ENCODE measurements at regions not wholly inside any gene's neighbourhood (a gene's known extent, or its start where the extent isn't known, plus 50 kb on each side); places are given as distances from the start of the nearest gene placed in this dataset.

GRCh38 chr15:95826412-95827195 lies 503.9 kb upstream of the NR2F2 start:
- no peaks in the 10 kb centered on the region for H3K36me3 ChIP-seq (ENCODE audit: control insufficient read depth, insufficient read depth, low read length)
- H3K4me1 ChIP-seq (ENCODE audit: control insufficient read depth, insufficient read depth, low read length), result no peaks in the 10 kb centered on the region
- H3K9ac ChIP-seq (ENCODE audit: low read length), result no peak overlapping the region
- H3K4me3 ChIP-seq (ENCODE audit: low read length), result no peak overlapping the region
- no peaks in the 10 kb centered on the region for H3K27me3 ChIP-seq (ENCODE audit: control insufficient read depth, insufficient read depth, low read length)
- no peaks in the 10 kb centered on the region for H3K9me3 ChIP-seq (ENCODE audit: control insufficient read depth, low read length)

- Histone ChIP-seq H3K4me3 (ENCODE audit: low read length) (no peak overlapping the region), H3K27me3 (ENCODE audit: control insufficient read depth, insufficient read depth, low read length) (no peaks in the 10 kb centered on the region), H3K9me3 (ENCODE audit: control insufficient read depth, low read length) (no peaks in the 10 kb centered on the region), H3K4me1 (ENCODE audit: control insufficient read depth, insufficient read depth, low read length) (no peaks in the 10 kb centered on the region), H3K9ac (ENCODE audit: low read length) (no peak overlapping the region), H3K36me3 (ENCODE audit: control insufficient read depth, insufficient read depth, low read length) (no peaks in the 10 kb centered on the region)
Observed at GRCh38 chr15:95829062-95829461, 501.4 kb upstream of the NR2F2 start.

- Histone ChIP-seq H3K4me1 (ENCODE audit: control insufficient read depth, insufficient read depth, low read length) (no peaks in the 10 kb centered on the region), H3K9me3 (ENCODE audit: control insufficient read depth, low read length) (no peaks in the 10 kb centered on the region), H3K4me3 (ENCODE audit: low read length) (no peak overlapping the region), H3K27me3 (ENCODE audit: control insufficient read depth, insufficient read depth, low read length) (no peaks in the 10 kb centered on the region), H3K36me3 (ENCODE audit: control insufficient read depth, insufficient read depth, low read length) (no peaks in the 10 kb centered on the region), H3K9ac (ENCODE audit: low read length) (no peak overlapping the region)
Observed at GRCh38 chr15:95830281-95830680, 500.2 kb upstream of the NR2F2 start.

GRCh38 chr15:95832668-95833067 lies 497.8 kb upstream of the NR2F2 start:
- Histone ChIP-seq H3K36me3 (ENCODE audit: control insufficient read depth, insufficient read depth, low read length) (no peaks in the 10 kb centered on the region), H3K9ac (ENCODE audit: low read length) (no peak overlapping the region)

GRCh38 chr15:95834028-95834804 lies 496.3 kb upstream of the NR2F2 start:
- H3K4me3 ChIP-seq (ENCODE audit: low read length), result no peak overlapping the region
- H3K27me3 ChIP-seq (ENCODE audit: control insufficient read depth, insufficient read depth, low read length), result no peaks in the 10 kb centered on the region
- no peaks in the 10 kb centered on the region for H3K9me3 ChIP-seq (ENCODE audit: control insufficient read depth, low read length)
- H3K4me1 ChIP-seq (ENCODE audit: control insufficient read depth, insufficient read depth, low read length), result no peaks in the 10 kb centered on the region
- no peak overlapping the region for H3K9ac ChIP-seq (ENCODE audit: low read length)
- H3K36me3 ChIP-seq (ENCODE audit: control insufficient read depth, insufficient read depth, low read length), result no peaks in the 10 kb centered on the region

More at GRCh38 chr15:95832668-95833067, 497.8 kb upstream of the NR2F2 start:
- no peaks in the 10 kb centered on the region for H3K9me3 ChIP-seq (ENCODE audit: control insufficient read depth, low read length)
- no peaks in the 10 kb centered on the region for H3K27me3 ChIP-seq (ENCODE audit: control insufficient read depth, insufficient read depth, low read length)
- H3K4me3 ChIP-seq (ENCODE audit: low read length), result no peak overlapping the region
- no peaks in the 10 kb centered on the region for H3K4me1 ChIP-seq (ENCODE audit: control insufficient read depth, insufficient read depth, low read length)

- Histone ChIP-seq H3K9me3 (ENCODE audit: control insufficient read depth, low read length) (no peaks in the 10 kb centered on the region), H3K9ac (ENCODE audit: low read length) (no peak overlapping the region), H3K4me1 (ENCODE audit: control insufficient read depth, insufficient read depth, low read length) (no peaks in the 10 kb centered on the region), H3K36me3 (ENCODE audit: control insufficient read depth, insufficient read depth, low read length) (no peaks in the 10 kb centered on the region), H3K4me3 (ENCODE audit: low read length) (no peak overlapping the region), H3K27me3 (ENCODE audit: control insufficient read depth, insufficient read depth, low read length) (no peaks in the 10 kb centered on the region)
Observed at GRCh38 chr15:95836536-95836935, 494.0 kb upstream of the NR2F2 start.

- H3K36me3 ChIP-seq (ENCODE audit: control insufficient read depth, insufficient read depth, low read length), result no peaks in the 10 kb centered on the region
- H3K4me1 ChIP-seq (ENCODE audit: control insufficient read depth, insufficient read depth, low read length), result no peaks in the 10 kb centered on the region
Observed at GRCh38 chr15:95837341-95838004, 493.0 kb upstream of the NR2F2 start.

GRCh38 chr15:95839367-95839782 lies 491.1 kb upstream of the NR2F2 start:
- Histone ChIP-seq H3K36me3 (ENCODE audit: control insufficient read depth, insufficient read depth, low read length) (no peaks in the 10 kb centered on the region), H3K4me3 (ENCODE audit: low read length) (no peak overlapping the region), H3K9ac (ENCODE audit: low read length) (no peak overlapping the region), H3K4me1 (ENCODE audit: control insufficient read depth, insufficient read depth, low read length) (no peaks in the 10 kb centered on the region), H3K27me3 (ENCODE audit: control insufficient read depth, insufficient read depth, low read length) (no peaks in the 10 kb centered on the region), H3K9me3 (ENCODE audit: control insufficient read depth, low read length) (no peaks in the 10 kb centered on the region)

More at GRCh38 chr15:95837341-95838004, 493.0 kb upstream of the NR2F2 start:
- Histone ChIP-seq H3K9me3 (ENCODE audit: control insufficient read depth, low read length) (no peaks in the 10 kb centered on the region), H3K27me3 (ENCODE audit: control insufficient read depth, insufficient read depth, low read length) (no peaks in the 10 kb centered on the region), H3K4me3 (ENCODE audit: low read length) (no peak overlapping the region), H3K9ac (ENCODE audit: low read length) (no peak overlapping the region)

GRCh38 chr15:95840004-95840403 lies 490.5 kb upstream of the NR2F2 start:
- no peak overlapping the region for H3K9ac ChIP-seq (ENCODE audit: low read length)
- no peaks in the 10 kb centered on the region for H3K27me3 ChIP-seq (ENCODE audit: control insufficient read depth, insufficient read depth, low read length)
- H3K4me1 ChIP-seq (ENCODE audit: control insufficient read depth, insufficient read depth, low read length), result no peaks in the 10 kb centered on the region
- H3K4me3 ChIP-seq (ENCODE audit: low read length), result no peak overlapping the region
- H3K36me3 ChIP-seq (ENCODE audit: control insufficient read depth, insufficient read depth, low read length), result no peaks in the 10 kb centered on the region
- no peaks in the 10 kb centered on the region for H3K9me3 ChIP-seq (ENCODE audit: control insufficient read depth, low read length)

GRCh38 chr15:95840855-95841254 lies 489.6 kb upstream of the NR2F2 start:
- Histone ChIP-seq H3K9me3 (ENCODE audit: control insufficient read depth, low read length) (no peaks in the 10 kb centered on the region), H3K9ac (ENCODE audit: low read length) (no peak overlapping the region), H3K36me3 (ENCODE audit: control insufficient read depth, insufficient read depth, low read length) (no peaks in the 10 kb centered on the region), H3K4me3 (ENCODE audit: low read length) (no peak overlapping the region), H3K27me3 (ENCODE audit: control insufficient read depth, insufficient read depth, low read length) (no peaks in the 10 kb centered on the region), H3K4me1 (ENCODE audit: control insufficient read depth, insufficient read depth, low read length) (no peaks in the 10 kb centered on the region)

- Histone ChIP-seq H3K36me3 (ENCODE audit: control insufficient read depth, insufficient read depth, low read length) (no peaks in the 10 kb centered on the region), H3K9me3 (ENCODE audit: control insufficient read depth, low read length) (no peaks in the 10 kb centered on the region), H3K9ac (ENCODE audit: low read length) (no peak overlapping the region), H3K4me3 (ENCODE audit: low read length) (no peak overlapping the region), H3K4me1 (ENCODE audit: control insufficient read depth, insufficient read depth, low read length) (no peaks in the 10 kb centered on the region), H3K27me3 (ENCODE audit: control insufficient read depth, insufficient read depth, low read length) (no peaks in the 10 kb centered on the region)
Observed at GRCh38 chr15:95842576-95842975, 487.9 kb upstream of the NR2F2 start.

Data from mucosa of stomach (tissue), 1 donor.